CD4-positive, alpha-beta T cell (primary cell): ENCODE measurements at regions not wholly inside any gene's neighbourhood (a gene's known extent, or its start where the extent isn't known, plus 50 kb on each side); places are given as distances from the start of the nearest gene placed in this dataset.

Source experiments
- ATAC-seq: fragments of 200-7000 bp; cut with Tn5 transposase; one replicate; pipeline ENCODE4 v1.10.0; 2022; ENCODE audit warnings: mild to moderate bottlenecking; ENCODE audit not compliant: poor library complexity
- CTCF ChIA-PET: fragments of 350-600 bp; sonication (Branson Sonifier 250); formaldehyde crosslinking; loops from one replicate; lab custom pipeline; 2021; ENCODE audit warnings: antibody characterized with exemption, inconsistent platforms; lab: Charles Lee
- POLR2A ChIA-PET: fragments of 350-600 bp; sonication (Branson Sonifier 250); formaldehyde crosslinking; loops from one replicate; lab custom pipeline; 2021; ENCODE audit warnings: antibody characterized with exemption, inconsistent platforms; lab: Charles Lee
- DNase-seq, 14 experiments: peaks; one replicate each; pipeline ENCODE4 v3.0.0-alpha.2; 2013 to 2020; ENCODE audit warnings: mixed read lengths in 2 of 14
- H3K27ac ChIP-seq, 2 donors: one replicate each; pipeline versions ENCODE4 v1.5.1 to v1.7.0; 2013; ENCODE audit warnings: low read length in 2 of 2, low read depth in 1 of 2, mild to moderate bottlenecking in 1 of 2
- H3K27me3 ChIP-seq, 2 experiments: 1 replicate in 1 of 2; 2 replicates in 1 of 2; pipeline versions ENCODE4 v1.6.1 to v1.7.0; 2013; ENCODE audit warnings: low read length in 2 of 2, control low read depth in 1 of 2, mild to moderate bottlenecking in 1 of 2, moderate library complexity in 1 of 2; ENCODE audit not compliant: insufficient read depth in 2 of 2, control insufficient read depth in 1 of 2
- H3K36me3 ChIP-seq: one replicate; pipeline ENCODE4 v1.6.1; 2013; ENCODE audit warnings: low read length, control low read depth; ENCODE audit not compliant: insufficient read depth
- H3K4me1 ChIP-seq: one replicate; pipeline ENCODE4 v1.6.1; 2013; ENCODE audit warnings: low read length, control low read depth; ENCODE audit not compliant: insufficient read depth
- H3K4me3 ChIP-seq: one replicate; pipeline ENCODE4 v1.5.1; 2013; ENCODE audit warnings: mild to moderate bottlenecking, low read length, moderate library complexity
- H3K9me3 ChIP-seq, 2 experiments: 1 replicate in 1 of 2; 2 replicates in 1 of 2; pipeline versions ENCODE4 v1.6.1 to v1.7.0; 2013; ENCODE audit warnings: low read length in 2 of 2, mild to moderate bottlenecking in 2 of 2, control low read depth in 1 of 2, moderate library complexity in 1 of 2; ENCODE audit not compliant: control insufficient read depth in 1 of 2, insufficient read depth in 1 of 2
- H3K27ac Mint-ChIP-seq: one replicate; pipeline ENCODE4 v1.8.0; 2020; ENCODE audit warnings: mixed read lengths
- H3K27me3 Mint-ChIP-seq: one replicate; pipeline ENCODE4 v1.8.0; 2021; ENCODE audit warnings: mixed read lengths
- H3K36me3 Mint-ChIP-seq: one replicate; pipeline ENCODE4 v1.8.0; 2021; ENCODE audit warnings: low read depth, mixed read lengths
- H3K4me1 Mint-ChIP-seq: one replicate; pipeline ENCODE4 v1.8.0; 2021; ENCODE audit warnings: low read depth, mixed read lengths
- H3K4me3 Mint-ChIP-seq: one replicate; pipeline ENCODE4 v1.8.0; 2020; ENCODE audit warnings: mild to moderate bottlenecking, mixed read lengths
- H3K9me3 Mint-ChIP-seq: one replicate; pipeline ENCODE4 v1.8.0; 2020; ENCODE audit warnings: mixed read lengths
- CTCF ChIP-seq: fragments of 200-600 bp; IDR thresholded peaks from one replicate; pipeline ENCODE4 v1.8.0; 2022; ENCODE audit warnings: antibody characterized with exemption, mild to moderate bottlenecking
- intact Hi-C, 2 experiments: fragments of 100-400 bp; cut with DNase I in 1 of 2; cut with micrococcal nuclease in 1 of 2; formaldehyde crosslinking; loops; one replicate each; pipeline versions ENCODE4 v1.15.1 to v1.9.0; 2023 to 2025; cut with DNase I, micrococcal nuclease

GRCh38 chr12:67910360-67911274 is 78.6 kb upstream of the IFNG-AS1 start:
- no peaks in the 10 kb centered on the region for H3K4me1 Mint-ChIP-seq
- ChIA-PET POLR2A (no interaction called here), CTCF (interaction anchor here (0.7 kb wide), 1 partner anchor 1037 kb away, joined by 3 read pairs; no protein-coding TSS in a partner anchor)
- no peaks in the 10 kb centered on the region for H3K27me3 Mint-ChIP-seq
- H3K36me3 Mint-ChIP-seq, result no peaks in the 10 kb centered on the region
- ATAC-seq (no peak), DNase-seq (no peak)
- Histone ChIP-seq H3K4me1 (no peaks in the 10 kb centered on the region), H3K36me3 (no peaks in the 10 kb centered on the region), H3K27ac (no peak overlapping the region), H3K9me3 (no peaks in the 10 kb centered on the region), H3K27me3 (no peaks in the 10 kb centered on the region), H3K4me3 (no peak overlapping the region)
- H3K27ac Mint-ChIP-seq, result no peak overlapping the region
- H3K4me3 Mint-ChIP-seq, result no peak overlapping the region
- intact Hi-C loops, result no loop called here
- H3K9me3 Mint-ChIP-seq, result peaks cover 2% of the 10 kb centered on the region
- no peak for TF ChIP-seq CTCF

- no peak overlapping the region for H3K4me3 Mint-ChIP-seq
- H3K4me1 Mint-ChIP-seq, result no peaks in the 10 kb centered on the region
- DNase-seq (no peak), ATAC-seq (no peak)
- no peak overlapping the region for H3K27ac ChIP-seq
- no peak for TF ChIP-seq CTCF
- intact Hi-C loops, result no loop called here
- H3K9me3 Mint-ChIP-seq, result peaks cover 2% of the 10 kb centered on the region
- no peaks in the 10 kb centered on the region for H3K27me3 ChIP-seq
- no peaks in the 10 kb centered on the region for H3K9me3 ChIP-seq
- H3K4me3 ChIP-seq, result no peak overlapping the region
- POLR2A ChIA-PET, result no interaction called here
- H3K36me3 ChIP-seq, result no peaks in the 10 kb centered on the region
- H3K4me1 ChIP-seq, result no peaks in the 10 kb centered on the region
- H3K36me3 Mint-ChIP-seq, result no peaks in the 10 kb centered on the region
- no peak overlapping the region for H3K27ac Mint-ChIP-seq
- H3K27me3 Mint-ChIP-seq, result no peaks in the 10 kb centered on the region
- CTCF ChIA-PET, result no interaction called here
These were observed 78.0 kb upstream of the IFNG-AS1 start for GRCh38 chr12:67911275-67911600.

GRCh38 chr12:67911789-67912188 is 77.5 kb upstream of the IFNG-AS1 start:
- H3K4me3 ChIP-seq, result no peak overlapping the region
- Mint-ChIP-seq H3K4me1 (no peaks in the 10 kb centered on the region), H3K9me3 (no peaks in the 10 kb centered on the region), H3K4me3 (no peak overlapping the region), H3K27ac (no peak overlapping the region), H3K27me3 (no peaks in the 10 kb centered on the region), H3K36me3 (no peaks in the 10 kb centered on the region)
- intact Hi-C loops, result no loop called here
- no peaks in the 10 kb centered on the region for H3K9me3 ChIP-seq
- ATAC-seq, result no peak
- DNase-seq, result no peak
- no peaks in the 10 kb centered on the region for H3K27me3 ChIP-seq
- CTCF ChIA-PET, result no interaction called here
- no peaks in the 10 kb centered on the region for H3K4me1 ChIP-seq
- no peaks in the 10 kb centered on the region for H3K36me3 ChIP-seq
- H3K27ac ChIP-seq, result no peak overlapping the region
- POLR2A ChIA-PET, result no interaction called here
- TF ChIP-seq CTCF, result no peak
